HEK293 (cell line): ENCODE measurements at regions not wholly inside any gene's neighbourhood (a gene's known extent, or its start where the extent isn't known, plus 50 kb on each side); places are given as distances from the start of the nearest gene placed in this dataset.

Source experiments
- CTCF ChIA-PET: fragments of 350-600 bp; formaldehyde crosslinking; extraction: SDS; loops from one replicate; lab custom pipeline; 2021; ENCODE audit warnings: antibody characterized with exemption; lab: Yijun Ruan, JAX
- POLR2A ChIA-PET: fragments of 300-600 bp; formaldehyde crosslinking; extraction: SDS; loops from one replicate; lab custom pipeline; 2020; ENCODE audit warnings: antibody characterized with exemption, inconsistent platforms; lab: Yijun Ruan, JAX
- H3K27ac ChIP-seq: fragments of 200-500 bp; sonication (Bioruptor generic); 2 replicates; pipeline ENCODE4 v1.5.1; 2014; ENCODE audit warnings: low read depth, low read length, control low read depth, inconsistent platforms; ENCODE audit errors: extremely low read depth
- H3K36me3 ChIP-seq, 2 experiments: fragments of 200-500 bp in 1 of 2; sonication (Bioruptor generic) in 1 of 2; 1 replicate in 1 of 2; 2 replicates in 1 of 2; pipeline ENCODE4 v1.5.1; 2014 to 2017; ENCODE audit warnings: inconsistent platforms in 2 of 2, low read length in 2 of 2; ENCODE audit not compliant: control insufficient read depth in 2 of 2, insufficient read depth in 1 of 2
- H3K4me1 ChIP-seq: fragments of 200-500 bp; sonication (Bioruptor generic); 2 replicates; pipeline ENCODE4 v1.5.1; 2014; ENCODE audit warnings: mild to moderate bottlenecking, low read length, inconsistent platforms; ENCODE audit not compliant: control insufficient read depth, insufficient read depth
- H3K4me3 ChIP-seq: 2 replicates; pipeline ENCODE4 v1.5.1; 2011; ENCODE audit warnings: low read depth, mild to moderate bottlenecking, control low read depth, low read length, moderate library complexity
- H3K9me3 ChIP-seq: fragments of 200-500 bp; sonication (Bioruptor generic); 2 replicates; pipeline ENCODE4 v1.5.1; 2014; ENCODE audit warnings: low read depth, low read length, inconsistent platforms; ENCODE audit not compliant: control insufficient read depth, insufficient read depth
- EGR2 ChIP-seq: fragments of 450-650 bp; formaldehyde crosslinking; IDR thresholded peaks from 2 replicates; pipeline ENCODE4 v1.5.1; 2016; ENCODE audit warnings: low read depth, missing biosample characterization, missing genetic modification characterization
- HOXA7 ChIP-seq: sonication (generic); formaldehyde crosslinking; IDR thresholded peaks from 2 replicates; pipeline ENCODE4 v1.8.1; 2022; ENCODE audit warnings: missing genetic modification reagents, borderline replicate concordance
- HOXC10 ChIP-seq: sonication (generic); formaldehyde crosslinking; IDR thresholded peaks from 2 replicates; pipeline ENCODE4 v1.8.1; 2023; ENCODE audit warnings: mild to moderate bottlenecking, missing genetic modification reagents
- HOXD13 ChIP-seq: sonication (generic); formaldehyde crosslinking; IDR thresholded peaks from 2 replicates; pipeline ENCODE4 v1.8.0; 2022; ENCODE audit warnings: missing genetic modification reagents, borderline replicate concordance
- MEIS1 ChIP-seq: sonication (generic); formaldehyde crosslinking; IDR thresholded peaks from 2 replicates; pipeline ENCODE4 v1.8.1; 2022; ENCODE audit warnings: missing genetic modification reagents, mild to moderate bottlenecking, borderline replicate concordance
- MZF1 ChIP-seq: fragments of 450-650 bp; formaldehyde crosslinking; IDR thresholded peaks from 2 replicates; pipeline ENCODE4 v1.5.1; 2017; ENCODE audit warnings: missing biosample characterization, missing genetic modification characterization, borderline replicate concordance
- OSR2 ChIP-seq: fragments of 450-650 bp; formaldehyde crosslinking; IDR thresholded peaks from 2 replicates; pipeline ENCODE4 v1.5.1; 2016; ENCODE audit warnings: missing biosample characterization, missing genetic modification characterization
- ZBTB44 ChIP-seq: fragments of 450-650 bp; IDR thresholded peaks from 2 replicates; pipeline ENCODE4 v1.5.1; 2018; ENCODE audit warnings: missing biosample characterization, mild to moderate bottlenecking, missing genetic modification characterization
- ZNF112 ChIP-seq: fragments of 450-650 bp; formaldehyde crosslinking; IDR thresholded peaks from 2 replicates; pipeline ENCODE4 v1.5.0; 2017; ENCODE audit warnings: missing biosample characterization, missing genetic modification characterization
- ZNF114 ChIP-seq: fragments of 450-650 bp; formaldehyde crosslinking; IDR thresholded peaks from 2 replicates; pipeline ENCODE4 v1.5.0; 2017; ENCODE audit warnings: missing biosample characterization, missing genetic modification characterization
- ZNF155 ChIP-seq: fragments of 450-650 bp; formaldehyde crosslinking; IDR thresholded peaks from 2 replicates; pipeline ENCODE4 v1.5.1; 2016; ENCODE audit warnings: missing biosample characterization, missing genetic modification characterization
- ZNF280C ChIP-seq: fragments of 450-650 bp; formaldehyde crosslinking; IDR thresholded peaks from 2 replicates; pipeline ENCODE4 v1.5.1; 2016; ENCODE audit warnings: missing biosample characterization, missing genetic modification characterization
- ZNF391 ChIP-seq: fragments of 450-650 bp; formaldehyde crosslinking; IDR thresholded peaks from 2 replicates; pipeline ENCODE4 v1.5.1; 2016; ENCODE audit warnings: low read depth, missing biosample characterization, missing genetic modification characterization, borderline replicate concordance
- ZNF398 ChIP-seq: fragments of 450-650 bp; formaldehyde crosslinking; IDR thresholded peaks from 2 replicates; pipeline ENCODE4 v1.5.1; 2017; ENCODE audit warnings: missing biosample characterization, missing genetic modification characterization
- ZNF426 ChIP-seq: fragments of 450-650 bp; formaldehyde crosslinking; IDR thresholded peaks from 2 replicates; pipeline ENCODE4 v1.5.1; 2017; ENCODE audit warnings: missing biosample characterization, missing genetic modification characterization, mild to moderate bottlenecking, inconsistent platforms, moderate library complexity
- ZNF48 ChIP-seq: fragments of 450-650 bp; formaldehyde crosslinking; IDR thresholded peaks from 2 replicates; pipeline ENCODE4 v1.5.1; 2016; ENCODE audit warnings: missing biosample characterization, missing genetic modification characterization
- ZNF555 ChIP-seq: fragments of 450-650 bp; formaldehyde crosslinking; conservative IDR thresholded peaks from 2 replicates; pipeline ENCODE4 v1.5.1; 2017; ENCODE audit warnings: missing biosample characterization, mild to moderate bottlenecking, missing genetic modification characterization, inconsistent platforms
- ZNF621 ChIP-seq: fragments of 450-650 bp; formaldehyde crosslinking; IDR thresholded peaks from 2 replicates; pipeline ENCODE4 v1.5.1; 2017; ENCODE audit warnings: missing biosample characterization, missing genetic modification characterization
- ZNF639 ChIP-seq: fragments of 450-650 bp; formaldehyde crosslinking; IDR thresholded peaks from 2 replicates; pipeline ENCODE4 v1.5.1; 2016; ENCODE audit warnings: missing biosample characterization, missing genetic modification characterization
- ZNF704 ChIP-seq: fragments of 450-650 bp; formaldehyde crosslinking; IDR thresholded peaks from 2 replicates; pipeline ENCODE4 v1.5.1; 2016; ENCODE audit warnings: missing biosample characterization, missing genetic modification characterization
- ZNF747 ChIP-seq: fragments of 450-650 bp; formaldehyde crosslinking; IDR thresholded peaks from 2 replicates; pipeline ENCODE4 v1.5.1; 2016; ENCODE audit warnings: missing biosample characterization, missing genetic modification characterization
- ZNF768 ChIP-seq: fragments of 450-650 bp; formaldehyde crosslinking; IDR thresholded peaks from 2 replicates; pipeline ENCODE4 v1.5.1; 2018; ENCODE audit warnings: missing biosample characterization, mild to moderate bottlenecking, missing genetic modification characterization
- ZNF776 ChIP-seq: fragments of 450-650 bp; formaldehyde crosslinking; IDR thresholded peaks from 2 replicates; pipeline ENCODE4 v1.5.0; 2017; ENCODE audit warnings: missing biosample characterization, missing genetic modification characterization, borderline replicate concordance

- Histone ChIP-seq H3K36me3 (no peaks in the 10 kb centered on the region), H3K4me3 (no peak overlapping the region), H3K27ac (no peak overlapping the region), H3K9me3 (no peaks in the 10 kb centered on the region), H3K4me1 (no peaks in the 10 kb centered on the region)
- CTCF ChIA-PET = interaction anchor here (1.3 kb wide), 1 partner anchor 377 kb away, joined by 4 read pairs; no protein-coding TSS in a partner anchor
- TF ChIP-seq ZNF768 (tag by site-specific recombination) (no peak), OSR2 (tag by site-specific recombination) (no peak), HOXA7 (no peak), ZNF776 (tag by site-specific recombination) (no peak), ZNF704 (no peak), HOXC10 (no peak), HOXD13 (CRISPR knock-in tag) (no peak), ZNF280C (no peak), ZNF112 (tag by site-specific recombination) (no peak), ZNF747 (tag by site-specific recombination) (no peak), ZNF555 (no peak), ZNF155 (tag by site-specific recombination) (no peak), ZNF391 (tag by site-specific recombination) (no peak), ZNF621 (no peak), ZNF398 (tag by site-specific recombination) (no peak), MEIS1 (no peak), ZNF426 (tag by site-specific recombination) (no peak)
- POLR2A ChIA-PET = no interaction called here
These were observed 1640.9 kb upstream of the PCDH7 start for GRCh38 chr4:29079260-29079659.

GRCh38 chr4:29081234-29081955 lies 1638.8 kb upstream of the PCDH7 start:
- H3K36me3 ChIP-seq = no peaks in the 10 kb centered on the region
- TF ChIP-seq EGR2 (tag by site-specific recombination) (no peak), MZF1 (no peak), ZNF114 (tag by site-specific recombination) (no peak), ZBTB44 (tag by site-specific recombination) (no peak), ZNF48 (tag by site-specific recombination) (no peak), ZNF639 (no peak)
- ChIA-PET CTCF (no interaction called here), POLR2A (no interaction called here)
- H3K4me1 ChIP-seq = no peaks in the 10 kb centered on the region
- H3K4me3 ChIP-seq = no peak overlapping the region
- no peaks in the 10 kb centered on the region for H3K9me3 ChIP-seq
- H3K27ac ChIP-seq = no peak overlapping the region
